IMR-90 (cell line): ENCODE measurements at regions not wholly inside any gene's neighbourhood (a gene's known extent, or its start where the extent isn't known, plus 50 kb on each side); places are given as distances from the start of the nearest gene placed in this dataset.

Experiments
- ATAC-seq: fragments of 200-7000 bp; cut with Tn5 transposase; 2 replicates; pipeline ENCODE4 v1.9.1; 2020; ENCODE audit warnings: low read depth, mild to moderate bottlenecking, moderate library complexity
- BruUV-seq: library from RNA; stranded (reverse); fragments of 400-500 nt; replicated peaks from 2 replicates; lab custom pipeline; 2021; lab: Mats Ljungman, UMichigan
- CTCF ChIA-PET: fragments of 300-600 bp; formaldehyde crosslinking; extraction: SDS; loops from one replicate; lab custom pipeline; 2021; ENCODE audit warnings: antibody characterized with exemption; lab: Yijun Ruan, JAX
- POLR2A ChIA-PET: fragments of 300-600 bp; sonication (Branson Sonifier 250); formaldehyde crosslinking; loops from one replicate; lab custom pipeline; 2022; ENCODE audit warnings: antibody characterized with exemption; ENCODE audit not compliant: unreplicated experiment; lab: Charles Lee
- DNase-seq: peaks from one replicate; pipeline ENCODE4 v3.0.0; 2013
- H2AFZ ChIP-seq: replicated peaks from 2 replicates; pipeline ENCODE3; 2013; ENCODE audit warnings: low read length, mild to moderate bottlenecking; ENCODE audit not compliant: poor library complexity
- H2AK5ac ChIP-seq: 2 replicates; pipeline ENCODE4 v1.6.1; 2013; ENCODE audit warnings: low read depth, low read length, inconsistent platforms
- H2AK9ac ChIP-seq: replicated peaks from 2 replicates; pipeline ENCODE3; 2013; ENCODE audit warnings: mild to moderate bottlenecking, low read depth, low read length, moderate library complexity; ENCODE audit not compliant: poor library complexity
- H2BK120ac ChIP-seq: 2 replicates; pipeline ENCODE4 v1.6.1; 2013; ENCODE audit warnings: low read depth, low read length, inconsistent platforms
- H2BK15ac ChIP-seq: 3 replicates; pipeline ENCODE4 v1.6.1; 2013; ENCODE audit warnings: low read depth, low read length, inconsistent platforms
- H2BK20ac ChIP-seq: 2 replicates; pipeline ENCODE4 v1.6.1; 2013; ENCODE audit warnings: low read depth, mild to moderate bottlenecking, inconsistent platforms, low read length, moderate library complexity
- H2BK5ac ChIP-seq: 2 replicates; pipeline ENCODE4 v1.6.1; 2013; ENCODE audit warnings: mild to moderate bottlenecking, low read depth, low read length, inconsistent platforms; ENCODE audit not compliant: poor library complexity, severe bottlenecking
- H3K14ac ChIP-seq: replicated peaks from 2 replicates; pipeline ENCODE4 v1.6.1; 2013; ENCODE audit warnings: low read depth, low read length, inconsistent platforms
- H3K18ac ChIP-seq: 2 replicates; pipeline ENCODE4 v1.6.1; 2013; ENCODE audit warnings: low read depth, low read length, control low read depth
- H3K23ac ChIP-seq: 2 replicates; pipeline ENCODE4 v1.6.1; 2013; ENCODE audit warnings: low read depth, low read length, inconsistent platforms
- H3K27ac ChIP-seq: 2 replicates; pipeline ENCODE4 v1.5.1; 2013; ENCODE audit warnings: mild to moderate bottlenecking, control low read depth, low read length; ENCODE audit not compliant: insufficient read depth
- H3K27me3 ChIP-seq: 2 replicates; pipeline ENCODE4 v1.6.1; 2013; ENCODE audit warnings: low read length; ENCODE audit not compliant: control insufficient read depth, insufficient read depth
- H3K36me3 ChIP-seq: 2 replicates; pipeline ENCODE4 v1.6.1; 2013; ENCODE audit warnings: low read length, mixed read lengths; ENCODE audit not compliant: control insufficient read depth, insufficient read depth
- H3K4ac ChIP-seq: 2 replicates; pipeline ENCODE4 v1.6.1; 2013; ENCODE audit warnings: low read depth, low read length, inconsistent platforms
- H3K4me1 ChIP-seq: 2 replicates; pipeline ENCODE4 v1.6.1; 2013; ENCODE audit warnings: low read length, mixed read lengths; ENCODE audit not compliant: control insufficient read depth, insufficient read depth
- H3K4me2 ChIP-seq: 2 replicates; pipeline ENCODE4 v1.6.1; 2013; ENCODE audit warnings: low read depth, mild to moderate bottlenecking, control low read depth, low read length, moderate library complexity
- H3K4me3 ChIP-seq: 2 replicates; pipeline ENCODE4 v1.5.1; 2013; ENCODE audit warnings: low read depth, mild to moderate bottlenecking, control low read depth, low read length, moderate library complexity; ENCODE audit not compliant: insufficient read depth
- H3K56ac ChIP-seq: 2 replicates; pipeline ENCODE4 v1.6.1; 2013; ENCODE audit warnings: low read length, inconsistent platforms; ENCODE audit not compliant: insufficient read depth; ENCODE audit errors: extremely low read depth
- H3K79me1 ChIP-seq, 2 experiments: 2 replicates each; pipeline ENCODE4 v1.6.1; 2013; ENCODE audit warnings: low read length in 2 of 2, inconsistent platforms in 1 of 2, low read depth in 1 of 2
- H3K9ac ChIP-seq: 2 replicates; pipeline ENCODE4 v1.6.1; 2013; ENCODE audit warnings: low read depth, low read length, control low read depth
- H3K9me1 ChIP-seq: 2 replicates; pipeline ENCODE4 v1.6.1; 2013; ENCODE audit warnings: low read length, inconsistent platforms; ENCODE audit not compliant: insufficient read depth
- H3K9me3 ChIP-seq: 2 replicates; pipeline ENCODE4 v1.6.1; 2013; ENCODE audit warnings: low read length; ENCODE audit not compliant: control insufficient read depth, insufficient read depth
- H4K20me1 ChIP-seq: 2 replicates; pipeline ENCODE4 v1.6.1; 2013; ENCODE audit warnings: low read length, inconsistent platforms; ENCODE audit not compliant: insufficient read depth
- H4K5ac ChIP-seq: 2 replicates; pipeline ENCODE4 v1.6.1; 2013; ENCODE audit warnings: mild to moderate bottlenecking, low read depth, low read length, control low read depth
- H4K8ac ChIP-seq, 2 experiments: 2 replicates each; pipeline ENCODE4 v1.6.1; 2013; ENCODE audit warnings: low read depth in 2 of 2, low read length in 2 of 2, control low read depth in 1 of 2, inconsistent platforms in 1 of 2
- H4K91ac ChIP-seq: 2 replicates; pipeline ENCODE4 v1.6.1; 2013; ENCODE audit warnings: low read depth, low read length, inconsistent platforms; ENCODE audit not compliant: insufficient read depth
- CHD1 ChIP-seq: IDR thresholded peaks from 2 replicates; pipeline ENCODE4 v1.6.1; 2012; ENCODE audit warnings: low read depth, low read length, improper control_type of control experiment
- CTCF ChIP-seq: conservative IDR thresholded peaks from 2 replicates; pipeline ENCODE4 v1.5.1; 2012; ENCODE audit warnings: mild to moderate bottlenecking, low read depth, low read length, improper control_type of control experiment
- ELK1 ChIP-seq: fragments of 150-350 bp; IDR thresholded peaks from 2 replicates; pipeline ENCODE4 v1.6.1; 2016; ENCODE audit warnings: low read depth, mild to moderate bottlenecking, low read length, moderate library complexity, borderline replicate concordance
- MAZ ChIP-seq: IDR thresholded peaks from 2 replicates; pipeline ENCODE4 v1.6.1; 2012; ENCODE audit warnings: low read depth, mild to moderate bottlenecking, low read length, improper control_type of control experiment, moderate library complexity, borderline replicate concordance
- MXI1 ChIP-seq: IDR thresholded peaks from 2 replicates; pipeline ENCODE4 v1.6.1; 2012; ENCODE audit warnings: low read depth, mild to moderate bottlenecking, low read length, moderate library complexity, borderline replicate concordance
- NFE2L2 ChIP-seq: fragments of 150-350 bp; IDR thresholded peaks from 2 replicates; pipeline ENCODE4 v1.6.1; 2016; ENCODE audit warnings: low read depth, mild to moderate bottlenecking, low read length
- POLR2A ChIP-seq: IDR thresholded peaks from 2 replicates; pipeline ENCODE4 v1.6.1; 2012; ENCODE audit warnings: mild to moderate bottlenecking, low read depth, low read length
- RAD21 ChIP-seq: IDR thresholded peaks from 2 replicates; pipeline ENCODE4 v1.6.1; 2012; ENCODE audit warnings: low read length, improper control_type of control experiment
- WGBS, 2 experiments: methylation state at CpG; one replicate each; pipeline versions ENCODE4 v1.1.5 to v1.1.7; 2013; ENCODE audit warnings: missing lambda C conversion rate in 2 of 2; ENCODE audit not compliant: insufficient read length in 1 of 2; ENCODE audit errors: extremely low coverage in 2 of 2; 5-methylcytosine and 5-hydroxymethylcytosine counted together
- dilution Hi-C: fragments of 300-500 bp; cut with HindIII; formaldehyde crosslinking; loops from one replicate; pipeline ENCODE4 v1.14.3; 2018; ENCODE audit warnings: low sequenced_read_pairs; ENCODE audit not compliant: unreplicated experiment
- in situ Hi-C: fragments of 300-500 bp; cut with MboI; formaldehyde crosslinking; loops from 3 replicates; pipeline ENCODE4 v1.14.3; 2019; ENCODE audit warnings: low sequenced_read_pairs, inconsistent platforms, mixed read lengths
- intact Hi-C: fragments of 100-400 bp; cut with micrococcal nuclease; formaldehyde crosslinking; loops from 2 replicates; pipeline ENCODE4 v1.10.0; 2022

- H2BK20ac ChIP-seq, result no peak overlapping the region
- H3K4me1 ChIP-seq, result peaks cover 6% of the 10 kb centered on the region
- H3K14ac ChIP-seq, result no peak overlapping the region
- intact Hi-C loops, result no loop called here
- no CpG with 5 or more reads among the region's 2 CpGs for WGBS, 2 experiments
- in situ Hi-C loops, result no loop called here
- H3K4me2 ChIP-seq, result no peak overlapping the region
- H3K27ac ChIP-seq, result no peak overlapping the region
- no peak overlapping the region for H2BK120ac ChIP-seq
- no peak for ATAC-seq
- H3K36me3 ChIP-seq, result no peaks in the 10 kb centered on the region
- dilution Hi-C loops, result no loop called here
- no peak overlapping the region for H3K4me3 ChIP-seq
- H4K20me1 ChIP-seq, result no peaks in the 10 kb centered on the region
- BruUV-seq, result no TSS peak
- no peak overlapping the region for H2BK15ac ChIP-seq
- no peak overlapping the region for H4K5ac ChIP-seq
- no peak overlapping the region for H2AFZ ChIP-seq
- H3K9ac ChIP-seq, result no peak overlapping the region
- CTCF ChIA-PET, result no interaction called here
- H4K8ac ChIP-seq, result no peak overlapping the region
- H2AK5ac ChIP-seq, result no peak overlapping the region
- no peak for TF ChIP-seq MAZ
- no peak for TF ChIP-seq MXI1
- no peak for TF ChIP-seq ELK1
- TF ChIP-seq CHD1, result no peak
- no peak for TF ChIP-seq POLR2A
- TF ChIP-seq CTCF, result no peak
- no peak for TF ChIP-seq RAD21
- TF ChIP-seq NFE2L2, result no peak
- no peak overlapping the region for H4K91ac ChIP-seq
- no peak overlapping the region for H3K56ac ChIP-seq
- H3K27me3 ChIP-seq, result peaks cover 2% of the 10 kb centered on the region; the same call in 1 of the 2 replicates
- POLR2A ChIA-PET, result no interaction called here
- peaks cover 4% of the 10 kb centered on the region; the same call in 1 of the 2 replicates for H3K9me3 ChIP-seq
- no peak overlapping the region for H3K18ac ChIP-seq
- H3K79me1 ChIP-seq, result no peaks in the 10 kb centered on the region
- H3K9me1 ChIP-seq, result no peaks in the 10 kb centered on the region; the same call in 1 of the 2 replicates
- DNase-seq, result no peak
- H2BK5ac ChIP-seq, result no peak overlapping the region
- no peak overlapping the region for H2AK9ac ChIP-seq
- no peak overlapping the region for H3K4ac ChIP-seq
- no peak overlapping the region for H3K23ac ChIP-seq
Observed at GRCh38 chr1:183719289-183719688, 66.2 kb upstream of the APOBEC4 start.
